Heart left ventricle (tissue), 13 donors: ENCODE measurements at regions not wholly inside any gene's neighbourhood (a gene's known extent, or its start where the extent isn't known, plus 50 kb on each side); places are given as distances from the start of the nearest gene placed in this dataset.

Experiments used
- POLR2A ChIP-seq, 2 donors: fragments of 450-650 bp; IDR thresholded peaks; one replicate each; pipeline ENCODE4 v1.6.1; 2017; ENCODE audit warnings: antibody characterized with exemption in 2 of 2, mild to moderate bottlenecking in 2 of 2, moderate library complexity in 2 of 2
- TF ChIP-seq, protein P1 (sequence below), 12 donors: fragments of 200-600 bp; sonication (generic) in 4 of 12; IDR thresholded peaks; one replicate each; pipeline versions ENCODE4 v1.5.0 to v1.8.0; 2018 to 2022; ENCODE audit warnings: antibody characterized with exemption in 12 of 12, mild to moderate bottlenecking in 5 of 12
- donor health status: ischemic (EF 13 %, LVEDD 7.1; RV severe dilation, severe dysfunction).
- donor health status: DM: no; HTN: yes; CAD: no.
- donor health status: DM: no; HTN: no; CAD: no.
- donor health status: ischemic (EF 25% LVEDD 6.9; RV normal size, moderate dysfunction).
- donor health status: ischemic (EF 25% LVEDD 5.7; RV mildly dilated, moderate dysfunction).
- donor health status: ischemic (EF 35%, LVEDD 5.7; RV mildly dilated, moderate dysfunction).
- donor health status: nonischemic (EF 11% LVEDD 7.7; RV severe dilation, severe dysfunction).
- donor health status: DM: yes; HTN: yes; CAD: no.
- donor health status: PGD.
- donor health status: ischemic (EF 29% LVEDD 5.4; RV normal size, mild dysfunction).
- donor health status: nonischemic (EF 23%, LVEDD 6.1; RV moderate dilation, normal function).

DNA sequence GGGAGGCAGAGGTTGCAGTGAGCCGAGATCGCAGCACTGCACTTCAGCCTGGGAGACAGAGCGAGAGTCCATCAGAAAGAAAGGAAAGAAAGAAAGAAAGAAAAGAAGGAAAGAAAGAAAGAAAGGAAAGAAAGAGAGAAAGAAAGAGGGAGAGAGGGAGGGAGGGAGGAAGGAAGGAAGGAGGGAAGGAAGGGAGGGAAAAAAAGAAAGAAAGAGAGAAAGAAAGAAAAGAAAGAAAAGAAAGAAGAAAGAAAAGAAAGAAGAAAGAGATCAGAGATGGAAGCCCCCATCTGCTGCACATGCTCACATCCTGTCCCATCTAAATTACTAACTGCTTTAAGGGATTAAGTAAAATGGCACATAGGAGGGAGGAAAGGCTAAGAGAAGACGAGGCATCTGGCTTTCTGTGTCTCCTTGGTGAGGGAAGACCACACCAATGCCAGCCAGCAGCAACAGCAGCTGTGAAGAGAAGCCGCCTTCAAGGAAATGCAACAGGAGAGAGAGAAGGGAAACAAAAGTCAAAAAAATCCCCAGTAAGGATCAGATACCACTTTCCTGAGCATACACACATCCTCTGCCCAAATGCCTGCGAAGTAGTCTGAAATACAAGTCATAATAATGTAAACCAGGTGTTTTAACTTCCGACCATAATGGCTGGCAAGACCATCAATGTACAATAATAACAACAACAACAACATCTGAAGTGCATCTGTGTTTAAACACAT is 300.2 kb upstream of the JARID2 start:
- TF ChIP-seq POLR2A (IDR thresholded peaks at IDR 0.05), result no peak
- TF ChIP-seq, protein P1, sequence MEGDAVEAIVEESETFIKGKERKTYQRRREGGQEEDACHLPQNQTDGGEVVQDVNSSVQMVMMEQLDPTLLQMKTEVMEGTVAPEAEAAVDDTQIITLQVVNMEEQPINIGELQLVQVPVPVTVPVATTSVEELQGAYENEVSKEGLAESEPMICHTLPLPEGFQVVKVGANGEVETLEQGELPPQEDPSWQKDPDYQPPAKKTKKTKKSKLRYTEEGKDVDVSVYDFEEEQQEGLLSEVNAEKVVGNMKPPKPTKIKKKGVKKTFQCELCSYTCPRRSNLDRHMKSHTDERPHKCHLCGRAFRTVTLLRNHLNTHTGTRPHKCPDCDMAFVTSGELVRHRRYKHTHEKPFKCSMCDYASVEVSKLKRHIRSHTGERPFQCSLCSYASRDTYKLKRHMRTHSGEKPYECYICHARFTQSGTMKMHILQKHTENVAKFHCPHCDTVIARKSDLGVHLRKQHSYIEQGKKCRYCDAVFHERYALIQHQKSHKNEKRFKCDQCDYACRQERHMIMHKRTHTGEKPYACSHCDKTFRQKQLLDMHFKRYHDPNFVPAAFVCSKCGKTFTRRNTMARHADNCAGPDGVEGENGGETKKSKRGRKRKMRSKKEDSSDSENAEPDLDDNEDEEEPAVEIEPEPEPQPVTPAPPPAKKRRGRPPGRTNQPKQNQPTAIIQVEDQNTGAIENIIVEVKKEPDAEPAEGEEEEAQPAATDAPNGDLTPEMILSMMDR (IDR thresholded peaks at IDR 0.05), result no peak
